ENCODE measurements at regions not wholly inside any gene's neighbourhood (a gene's known extent, or its start where the extent isn't known, plus 50 kb on each side); places are given as distances from the start of the nearest gene placed in this dataset.

DNA sequence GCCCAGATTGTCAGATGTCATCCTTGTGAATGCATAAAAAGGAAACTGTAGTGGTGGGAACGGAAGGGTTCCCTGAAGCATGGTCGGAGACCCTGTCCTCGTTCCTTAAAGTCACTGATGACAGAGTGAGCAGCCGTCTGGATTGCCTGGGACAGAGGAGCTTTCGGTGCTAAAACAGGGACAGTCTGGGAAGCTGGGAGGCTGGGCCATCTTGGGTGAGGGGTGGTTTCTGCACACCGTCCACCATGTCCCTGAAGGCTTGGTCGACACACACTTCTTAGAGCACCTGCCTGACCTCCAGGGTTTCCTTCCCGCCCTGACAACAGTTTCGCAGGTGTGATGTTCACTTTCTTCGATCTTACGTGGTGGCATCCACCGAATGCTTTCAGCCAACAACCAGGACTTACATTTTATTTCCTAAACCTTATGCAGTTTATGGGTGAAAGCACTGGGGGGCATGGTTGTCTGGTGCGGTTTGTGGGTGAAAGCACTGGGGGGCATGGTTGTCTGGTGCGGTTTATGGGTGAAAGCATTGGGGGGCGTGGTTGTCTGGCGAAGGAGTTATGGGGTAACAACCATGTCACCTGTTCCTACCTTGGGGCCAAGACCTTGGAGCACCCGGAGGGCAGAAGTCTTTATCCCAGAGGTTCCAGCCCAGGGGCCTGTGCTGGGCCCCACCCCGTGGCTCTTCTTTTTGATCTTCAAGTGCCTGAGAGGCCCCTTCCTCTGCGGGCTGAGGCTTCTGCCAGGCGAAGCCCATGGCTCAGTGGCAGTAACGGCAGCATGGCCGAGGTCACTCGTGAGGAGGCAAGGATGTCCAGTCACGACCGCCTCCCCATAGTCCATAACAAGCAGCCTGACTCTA lies 81.7 kb upstream of the FRMD1 start:
- no peak overlapping the region for H3K4me3 ChIP-seq (ENCODE audit: low read depth, low read length)
- no peak for DNase-seq (ENCODE audit: low read depth)
- TF ChIP-seq, protein P1, sequence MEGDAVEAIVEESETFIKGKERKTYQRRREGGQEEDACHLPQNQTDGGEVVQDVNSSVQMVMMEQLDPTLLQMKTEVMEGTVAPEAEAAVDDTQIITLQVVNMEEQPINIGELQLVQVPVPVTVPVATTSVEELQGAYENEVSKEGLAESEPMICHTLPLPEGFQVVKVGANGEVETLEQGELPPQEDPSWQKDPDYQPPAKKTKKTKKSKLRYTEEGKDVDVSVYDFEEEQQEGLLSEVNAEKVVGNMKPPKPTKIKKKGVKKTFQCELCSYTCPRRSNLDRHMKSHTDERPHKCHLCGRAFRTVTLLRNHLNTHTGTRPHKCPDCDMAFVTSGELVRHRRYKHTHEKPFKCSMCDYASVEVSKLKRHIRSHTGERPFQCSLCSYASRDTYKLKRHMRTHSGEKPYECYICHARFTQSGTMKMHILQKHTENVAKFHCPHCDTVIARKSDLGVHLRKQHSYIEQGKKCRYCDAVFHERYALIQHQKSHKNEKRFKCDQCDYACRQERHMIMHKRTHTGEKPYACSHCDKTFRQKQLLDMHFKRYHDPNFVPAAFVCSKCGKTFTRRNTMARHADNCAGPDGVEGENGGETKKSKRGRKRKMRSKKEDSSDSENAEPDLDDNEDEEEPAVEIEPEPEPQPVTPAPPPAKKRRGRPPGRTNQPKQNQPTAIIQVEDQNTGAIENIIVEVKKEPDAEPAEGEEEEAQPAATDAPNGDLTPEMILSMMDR (conservative IDR thresholded peaks at IDR 0.05; ENCODE audit: low read depth, low read length): no peak

DNA sequence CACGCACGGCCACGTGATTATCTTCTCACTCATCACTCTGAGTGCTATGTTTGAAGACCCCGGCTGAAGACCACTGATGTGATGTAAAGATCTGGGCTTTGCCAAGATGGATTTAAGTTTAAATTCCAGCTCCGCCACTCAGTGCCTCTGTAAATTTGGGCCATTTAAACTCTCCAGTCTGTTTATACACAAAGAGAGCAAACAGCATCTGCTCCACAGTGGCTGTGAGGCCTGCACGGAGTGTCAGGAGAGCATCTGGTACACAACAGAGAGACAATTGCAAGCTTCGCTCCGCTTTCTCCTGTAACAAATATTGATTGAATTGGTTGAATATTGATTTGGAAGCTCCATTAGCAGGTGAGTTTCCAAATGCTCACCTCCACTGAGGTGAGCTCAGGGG lies 80.5 kb upstream of the FRMD1 start:
- TF ChIP-seq, protein P1 (conservative IDR thresholded peaks at IDR 0.05; ENCODE audit: low read depth, low read length): no peak
- DNase-seq (ENCODE audit: low read depth): no peak
- no peak overlapping the region for H3K4me3 ChIP-seq (ENCODE audit: low read depth, low read length)

DNA sequence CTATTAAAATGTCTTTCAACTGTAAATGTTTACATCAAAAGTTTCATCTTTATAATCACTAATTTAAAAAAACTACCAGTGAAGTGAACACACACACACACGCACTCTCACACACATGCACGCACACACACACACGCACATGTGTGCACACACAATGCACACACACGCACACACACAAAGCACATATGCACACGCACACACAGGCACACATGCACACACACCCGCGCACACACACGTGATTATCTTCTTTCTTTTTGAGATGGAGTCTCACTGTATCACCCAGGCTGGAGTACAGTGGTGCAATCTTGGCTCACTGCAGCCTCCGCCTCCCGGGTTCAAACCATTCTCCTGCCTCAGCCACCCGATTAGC lies 80.0 kb upstream of the FRMD1 start:
- no peak overlapping the region for H3K4me3 ChIP-seq (ENCODE audit: low read depth, low read length)
- TF ChIP-seq, protein P1 (conservative IDR thresholded peaks at IDR 0.05; ENCODE audit: low read depth, low read length): no peak
- DNase-seq (ENCODE audit: low read depth): no peak

DNA sequence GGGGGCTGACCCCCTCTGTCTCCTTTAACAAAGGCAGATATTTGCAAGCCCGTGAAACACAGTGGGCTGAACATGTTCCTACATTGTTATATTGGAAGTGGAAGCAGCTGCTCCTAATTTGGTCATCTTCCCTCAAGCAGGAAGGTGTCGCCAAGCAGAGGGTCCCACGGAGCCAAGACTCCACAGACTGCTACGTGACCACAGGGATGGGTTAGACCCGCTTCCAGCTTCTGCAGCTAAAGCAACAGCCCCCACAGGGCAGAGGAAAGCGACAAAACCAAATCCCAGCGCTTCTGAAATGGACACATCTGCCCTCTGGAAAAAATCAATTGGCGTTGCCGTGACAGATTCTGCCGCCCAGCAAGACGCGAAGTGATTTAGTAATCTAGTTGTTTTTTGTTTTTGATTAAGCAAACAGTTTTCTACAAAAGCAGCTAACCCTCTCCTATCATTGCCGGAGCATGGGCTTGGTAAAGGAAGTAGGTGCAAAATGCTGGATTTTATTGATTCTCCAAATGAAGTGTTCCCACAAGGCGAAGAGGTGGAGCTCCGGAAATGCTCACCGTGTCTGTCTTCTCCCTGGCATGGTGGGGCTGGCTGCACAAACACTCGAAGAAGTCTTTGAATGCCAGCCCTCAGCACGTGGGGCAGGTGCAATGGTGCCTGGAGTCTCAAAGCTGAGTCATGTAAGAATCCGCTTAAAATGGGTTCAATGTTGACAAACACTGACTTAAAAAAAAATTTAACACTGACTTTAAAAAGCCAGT lies 79.4 kb upstream of the FRMD1 start:
- no peak for DNase-seq (ENCODE audit: low read depth)
- no peak overlapping the region for H3K4me3 ChIP-seq (ENCODE audit: low read depth, low read length)
- TF ChIP-seq, protein P1 (conservative IDR thresholded peaks at IDR 0.05; ENCODE audit: low read depth, low read length): no peak

DNA sequence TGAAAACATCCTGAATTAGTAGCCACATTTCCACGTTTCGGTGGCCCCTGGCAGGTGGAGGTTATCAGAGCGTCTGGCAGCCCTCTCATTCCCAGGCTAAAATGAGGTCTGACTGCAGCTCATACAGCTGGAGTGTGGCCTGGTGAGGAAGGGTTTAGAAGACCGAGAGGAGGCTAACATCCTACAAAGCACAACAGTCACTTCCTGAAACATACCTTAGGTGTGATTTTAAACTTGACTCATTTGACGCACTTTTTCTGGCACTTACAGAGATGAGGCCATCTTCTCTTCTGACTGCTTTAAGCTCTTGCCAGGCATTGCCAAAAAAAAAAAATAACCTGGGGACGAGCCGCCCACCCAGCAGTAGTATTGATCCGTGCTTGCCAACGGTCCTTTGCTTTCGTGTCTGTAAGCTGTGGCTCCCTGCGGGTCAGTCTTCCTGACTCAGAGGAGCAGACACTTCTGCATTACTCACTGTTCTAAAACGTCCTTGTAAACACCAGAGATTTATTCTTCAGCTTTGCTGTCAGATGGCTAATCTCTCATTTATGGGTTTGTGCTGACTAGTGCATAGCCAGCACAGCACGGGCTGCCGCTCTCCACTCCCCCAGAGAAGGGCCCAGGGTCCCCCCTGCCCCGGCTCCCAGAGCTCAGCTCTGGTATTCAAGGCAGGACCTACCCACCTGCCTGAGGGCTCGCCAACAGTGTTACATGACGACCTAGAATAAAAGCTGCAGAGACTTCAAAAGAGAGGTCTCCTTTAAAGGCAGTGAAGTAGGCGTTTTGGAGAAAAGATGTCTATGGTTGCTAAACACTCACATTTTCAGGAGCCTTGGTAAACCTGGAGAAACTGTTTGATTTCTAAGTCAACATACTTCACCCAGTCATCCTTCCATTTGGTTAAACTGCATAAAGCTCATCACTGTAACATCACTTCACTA lies 78.5 kb upstream of the FRMD1 start:
- no peak overlapping the region for H3K4me3 ChIP-seq (ENCODE audit: low read depth, low read length)
- TF ChIP-seq, protein P1 (conservative IDR thresholded peaks at IDR 0.05; ENCODE audit: low read depth, low read length): no peak
- no peak for DNase-seq (ENCODE audit: low read depth)

DNA sequence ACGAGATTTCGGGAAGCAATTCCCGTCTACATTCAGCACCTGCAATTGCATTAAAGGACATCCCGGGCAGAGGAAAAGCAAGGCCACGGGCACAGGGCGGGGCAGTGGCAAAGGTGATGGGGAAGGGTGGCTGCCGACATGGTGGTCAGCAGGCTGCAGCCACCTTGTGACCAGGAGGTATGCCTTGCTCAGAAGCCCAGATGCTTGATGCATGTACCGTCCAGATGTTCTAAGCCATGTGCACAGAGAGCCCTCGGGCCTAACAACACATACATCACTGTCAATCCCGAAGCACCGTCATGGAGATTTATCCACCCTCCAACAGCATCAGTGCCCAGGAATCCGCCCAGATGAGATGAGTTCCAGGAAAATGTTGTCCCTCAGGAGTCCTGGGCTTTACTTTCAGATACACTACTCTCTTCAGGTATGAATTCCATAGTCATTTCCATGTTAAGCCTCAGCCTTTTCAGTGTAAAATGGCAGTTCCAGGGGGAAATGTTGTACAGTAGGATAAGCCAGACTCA lies 77.8 kb upstream of the FRMD1 start:
- DNase-seq (ENCODE audit: low read depth): no peak
- H3K4me3 ChIP-seq (ENCODE audit: low read depth, low read length): no peak overlapping the region
- TF ChIP-seq, protein P1 (conservative IDR thresholded peaks at IDR 0.05; ENCODE audit: low read depth, low read length): no peak
